ENCODE measurements at regions not wholly inside any gene's neighbourhood (a gene's known extent, or its start where the extent isn't known, plus 50 kb on each side); places are given as distances from the start of the nearest gene placed in this dataset.

- no peak for DNase-seq
- H3K27ac Mint-ChIP-seq: no peak overlapping the region
- no peaks in the 10 kb centered on the region for H3K4me1 Mint-ChIP-seq
- no peak overlapping the region for H3K4me3 Mint-ChIP-seq
- H3K27me3 Mint-ChIP-seq: no peaks in the 10 kb centered on the region
- H3K9me3 Mint-ChIP-seq: peaks cover 0 to 15% (median 2%) of the 10 kb centered on the region in 7 donors
- H3K36me3 Mint-ChIP-seq: no peaks in the 10 kb centered on the region
- ATAC-seq (ENCODE audit: low read depth in 2 of 2): no peak
Measured at GRCh38 chr1:239436286-239436685, 49.9 kb downstream of the CHRM3 start.

GRCh38 chr1:239437822-239438221 is 51.5 kb downstream of the CHRM3 start:
- H3K27ac Mint-ChIP-seq: no peak overlapping the region
- DNase-seq: no peak

GRCh38 chr1:239438891-239439290 is 52.5 kb downstream of the CHRM3 start:
- Mint-ChIP-seq H3K9me3 (peaks cover 0 to 11% (median 2%) of the 10 kb centered on the region in 7 donors), H3K4me3 (no peak overlapping the region), H3K4me1 (no peaks in the 10 kb centered on the region), H3K27ac (no peak overlapping the region), H3K36me3 (no peaks in the 10 kb centered on the region), H3K27me3 (no peaks in the 10 kb centered on the region)
- ATAC-seq (ENCODE audit: low read depth in 2 of 2) (no peak), DNase-seq (no peak)

More at GRCh38 chr1:239437822-239438221, 51.5 kb downstream of the CHRM3 start:
- ATAC-seq (ENCODE audit: low read depth in 2 of 2): no peak
- Mint-ChIP-seq H3K4me3 (no peak overlapping the region), H3K4me1 (no peaks in the 10 kb centered on the region), H3K27me3 (no peaks in the 10 kb centered on the region), H3K36me3 (no peaks in the 10 kb centered on the region), H3K9me3 (peaks cover 0 to 11% (median 2%) of the 10 kb centered on the region in 7 donors)

GRCh38 chr1:239443361-239443760 is 57.0 kb downstream of the CHRM3 start:
- H3K4me3 Mint-ChIP-seq: no peak overlapping the region
- peaks cover 0 to 11% (median 2%) of the 10 kb centered on the region in 7 donors for H3K9me3 Mint-ChIP-seq
- no peak overlapping the region for H3K27ac Mint-ChIP-seq
- H3K36me3 Mint-ChIP-seq: no peaks in the 10 kb centered on the region
- H3K27me3 Mint-ChIP-seq: no peaks in the 10 kb centered on the region
- H3K4me1 Mint-ChIP-seq: no peaks in the 10 kb centered on the region
- DNase-seq: no peak
- no peak for ATAC-seq (ENCODE audit: low read depth in 2 of 2)

GRCh38 chr1:239446611-239447010 is 60.2 kb downstream of the CHRM3 start:
- Mint-ChIP-seq H3K4me3 (no peak overlapping the region), H3K27me3 (no peaks in the 10 kb centered on the region), H3K9me3 (peaks cover 0 to 4% (median 0%) of the 10 kb centered on the region in 7 donors), H3K4me1 (no peaks in the 10 kb centered on the region), H3K36me3 (no peaks in the 10 kb centered on the region), H3K27ac (no peak overlapping the region)
- DNase-seq (no peak), ATAC-seq (ENCODE audit: low read depth in 2 of 2) (no peak)

- Mint-ChIP-seq H3K4me3 (no peak overlapping the region), H3K27ac (no peak overlapping the region), H3K9me3 (peaks cover 0 to 4% (median 0%) of the 10 kb centered on the region in 7 donors), H3K27me3 (no peaks in the 10 kb centered on the region), H3K36me3 (no peaks in the 10 kb centered on the region), H3K4me1 (no peaks in the 10 kb centered on the region)
- DNase-seq: no peak
- ATAC-seq (ENCODE audit: low read depth in 2 of 2): no peak
Measured at GRCh38 chr1:239448911-239449310, 62.5 kb downstream of the CHRM3 start.

- Mint-ChIP-seq H3K36me3 (no peaks in the 10 kb centered on the region), H3K4me1 (peaks cover 0 to 9% (median 6%) of the 10 kb centered on the region in 3 donors), H3K27me3 (no peaks in the 10 kb centered on the region), H3K27ac (no peak overlapping the region), H3K4me3 (no peak overlapping the region), H3K9me3 (peaks cover 0 to 7% (median 3%) of the 10 kb centered on the region in 7 donors)
- DNase-seq (no peak), ATAC-seq (ENCODE audit: low read depth in 2 of 2) (no peak)
Measured at GRCh38 chr1:239455743-239456142, 69.4 kb downstream of the CHRM3 start.

GRCh38 chr1:239456788-239457187 is 70.4 kb downstream of the CHRM3 start:
- H3K36me3 Mint-ChIP-seq: no peaks in the 10 kb centered on the region
- ATAC-seq (ENCODE audit: low read depth in 2 of 2): no peak
- H3K4me1 Mint-ChIP-seq: peaks cover 0 to 9% (median 6%) of the 10 kb centered on the region in 3 donors
- peaks cover 0 to 7% (median 3%) of the 10 kb centered on the region in 7 donors for H3K9me3 Mint-ChIP-seq
- H3K4me3 Mint-ChIP-seq: no peak overlapping the region
- H3K27me3 Mint-ChIP-seq: no peaks in the 10 kb centered on the region
- DNase-seq: no peak
- H3K27ac Mint-ChIP-seq: no peak overlapping the region

GRCh38 chr1:239457491-239458143 is 71.2 kb downstream of the CHRM3 start:
- no peak overlapping the region for H3K27ac Mint-ChIP-seq
- no peaks in the 10 kb centered on the region for H3K27me3 Mint-ChIP-seq
- peaks cover 0 to 7% (median 3%) of the 10 kb centered on the region in 7 donors for H3K9me3 Mint-ChIP-seq
- DNase-seq (no peak), ATAC-seq (ENCODE audit: low read depth in 2 of 2) (no peak)
- H3K4me1 Mint-ChIP-seq: peaks cover 0 to 9% (median 6%) of the 10 kb centered on the region in 3 donors
- no peaks in the 10 kb centered on the region for H3K36me3 Mint-ChIP-seq
- H3K4me3 Mint-ChIP-seq: peak overlapping the region in 4 of 8 donors; percentile 15 to 58 (median 36)

- peaks cover 0 to 9% (median 6%) of the 10 kb centered on the region in 3 donors for H3K4me1 Mint-ChIP-seq
- ATAC-seq (ENCODE audit: low read depth in 2 of 2): no peak
Measured at GRCh38 chr1:239458144-239458500, 71.8 kb downstream of the CHRM3 start.

GRCh38 chr1:239467730-239468129 is 81.4 kb downstream of the CHRM3 start:
- Mint-ChIP-seq H3K36me3 (no peaks in the 10 kb centered on the region), H3K4me1 (no peaks in the 10 kb centered on the region), H3K27ac (no peak overlapping the region), H3K27me3 (no peaks in the 10 kb centered on the region), H3K9me3 (peaks cover 0 to 2% (median 0%) of the 10 kb centered on the region in 7 donors), H3K4me3 (no peak overlapping the region)
- DNase-seq (no peak), ATAC-seq (ENCODE audit: low read depth in 2 of 2) (no peak)

More at GRCh38 chr1:239458144-239458500, 71.8 kb downstream of the CHRM3 start:
- peak overlapping the region in 2 of 8 donors; percentile 15 to 58 for H3K4me3 Mint-ChIP-seq
- no peak for DNase-seq
- H3K27me3 Mint-ChIP-seq: no peaks in the 10 kb centered on the region
- H3K9me3 Mint-ChIP-seq: peaks cover 0 to 7% (median 3%) of the 10 kb centered on the region in 7 donors
- H3K36me3 Mint-ChIP-seq: no peaks in the 10 kb centered on the region
- peak overlapping the region in 1 of 6 donors; percentile 6 for H3K27ac Mint-ChIP-seq

- H3K4me1 Mint-ChIP-seq: no peaks in the 10 kb centered on the region
- no peaks in the 10 kb centered on the region for H3K27me3 Mint-ChIP-seq
- no peak overlapping the region for H3K27ac Mint-ChIP-seq
- H3K9me3 Mint-ChIP-seq: peaks cover 5 to 38% (median 10%) of the 10 kb centered on the region in 7 donors
- H3K36me3 Mint-ChIP-seq: no peaks in the 10 kb centered on the region
- no peak for ATAC-seq (ENCODE audit: low read depth in 2 of 2)
- DNase-seq: no peak
- no peak overlapping the region for H3K4me3 Mint-ChIP-seq
Measured at GRCh38 chr1:239478069-239478468, 91.7 kb downstream of the CHRM3 start.

- Mint-ChIP-seq H3K4me3 (no peak overlapping the region), H3K4me1 (no peaks in the 10 kb centered on the region), H3K9me3 (peaks cover 3 to 25% (median 10%) of the 10 kb centered on the region in 7 donors), H3K27me3 (no peaks in the 10 kb centered on the region), H3K27ac (no peak overlapping the region), H3K36me3 (no peaks in the 10 kb centered on the region)
- DNase-seq (no peak), ATAC-seq (ENCODE audit: low read depth in 2 of 2) (no peak)
Measured at GRCh38 chr1:239483391-239483790, 97.0 kb downstream of the CHRM3 start.

GRCh38 chr1:239493811-239494414 is 107.5 kb downstream of the CHRM3 start:
- DNase-seq (no peak), ATAC-seq (ENCODE audit: low read depth in 2 of 2) (no peak)
- Mint-ChIP-seq H3K36me3 (no peaks in the 10 kb centered on the region), H3K4me3 (no peak overlapping the region), H3K27ac (no peak overlapping the region), H3K4me1 (no peaks in the 10 kb centered on the region), H3K27me3 (no peaks in the 10 kb centered on the region), H3K9me3 (peaks cover 0 to 16% (median 4%) of the 10 kb centered on the region in 7 donors)

Data from naive B cell (primary cell).